GM19043 (cell line): ENCODE measurements at regions not wholly inside any gene's neighbourhood (a gene's known extent, or its start where the extent isn't known, plus 50 kb on each side); places are given as distances from the start of the nearest gene placed in this dataset.

Experiments used
- ATAC-seq: cut with Tn5 transposase; IDR thresholded peaks from one replicate; pipeline ENCODE4 v1.9.1; 2021; ENCODE audit warnings: low read depth; ENCODE audit not compliant: unreplicated experiment

DNA sequence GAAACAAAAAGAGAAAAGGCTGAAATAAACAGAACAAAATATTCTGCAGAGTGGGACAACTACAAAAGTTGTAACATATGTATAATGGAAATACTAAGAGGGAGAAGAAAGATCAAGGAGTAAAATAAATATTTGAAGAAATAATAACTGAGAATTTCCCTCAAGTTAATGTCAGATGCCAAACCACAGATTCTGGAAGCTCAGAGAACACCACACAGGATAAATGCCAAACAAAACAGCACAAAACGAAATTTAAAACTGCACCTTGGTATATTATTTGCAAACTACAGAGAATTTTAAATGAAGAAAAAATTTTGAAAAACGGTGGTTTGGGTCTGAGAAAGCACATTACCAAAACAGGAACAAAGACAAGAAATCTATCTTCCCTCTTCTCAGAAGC is 1588.9 kb upstream of the TMEFF2 start:
- no peak for ATAC-seq

DNA sequence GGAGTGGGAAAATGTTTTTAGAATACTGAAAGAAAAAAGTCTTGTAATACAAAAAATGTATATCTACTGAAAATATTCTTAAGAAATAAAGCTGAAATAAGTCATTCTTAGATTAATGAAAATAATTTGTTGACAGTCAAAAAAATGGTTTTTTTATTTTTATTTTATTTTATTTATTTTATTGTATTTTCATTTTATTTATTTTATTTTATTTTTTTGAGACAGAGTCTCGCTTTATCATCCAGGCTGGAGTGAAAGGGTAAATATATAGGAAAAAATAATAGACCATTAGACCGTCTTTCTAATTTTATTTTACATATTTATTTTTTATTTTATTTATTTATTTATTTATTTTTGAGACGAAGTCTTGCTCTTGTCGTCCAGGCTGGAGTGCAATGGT is 1583.6 kb upstream of the TMEFF2 start:
- no peak for ATAC-seq

DNA sequence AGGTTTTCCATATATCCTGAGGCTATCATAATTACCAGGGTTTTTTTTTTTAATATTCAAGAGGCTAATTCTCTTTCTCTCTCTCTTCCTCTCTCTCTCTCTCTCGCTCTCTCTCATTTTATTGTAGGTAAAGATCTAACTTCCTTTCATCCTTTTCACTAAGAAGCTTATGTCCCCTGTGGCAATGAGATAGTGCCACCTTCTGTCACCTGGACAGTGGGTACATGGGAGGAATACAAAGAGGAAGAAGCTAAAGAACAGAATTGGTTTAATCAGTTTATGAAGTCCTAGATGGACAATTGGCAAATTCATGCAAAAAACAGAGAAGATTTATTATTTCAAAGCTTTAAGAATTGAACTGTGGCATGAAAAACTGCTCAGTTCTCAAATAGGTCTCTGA is 1582.3 kb upstream of the TMEFF2 start:
- no peak for ATAC-seq

DNA sequence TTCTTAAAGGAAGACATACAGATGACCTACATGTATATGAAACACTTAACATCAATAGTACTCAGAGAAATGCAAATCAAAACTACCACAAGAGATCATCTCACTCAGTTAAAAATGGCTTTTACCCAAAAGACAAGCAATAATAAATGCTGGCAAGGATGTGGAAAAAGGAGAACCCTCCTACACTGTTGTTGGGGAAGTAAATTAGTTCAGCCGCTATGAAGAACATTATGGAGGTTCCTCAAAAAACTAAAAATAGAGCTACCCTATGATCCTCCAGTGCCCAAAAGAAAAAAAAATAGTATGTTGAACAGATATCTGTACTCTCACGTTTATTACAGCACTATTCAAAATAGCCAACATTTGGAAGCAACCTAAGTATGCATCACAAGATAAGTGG is 1579.4 kb upstream of the TMEFF2 start:
- no peak for ATAC-seq

DNA sequence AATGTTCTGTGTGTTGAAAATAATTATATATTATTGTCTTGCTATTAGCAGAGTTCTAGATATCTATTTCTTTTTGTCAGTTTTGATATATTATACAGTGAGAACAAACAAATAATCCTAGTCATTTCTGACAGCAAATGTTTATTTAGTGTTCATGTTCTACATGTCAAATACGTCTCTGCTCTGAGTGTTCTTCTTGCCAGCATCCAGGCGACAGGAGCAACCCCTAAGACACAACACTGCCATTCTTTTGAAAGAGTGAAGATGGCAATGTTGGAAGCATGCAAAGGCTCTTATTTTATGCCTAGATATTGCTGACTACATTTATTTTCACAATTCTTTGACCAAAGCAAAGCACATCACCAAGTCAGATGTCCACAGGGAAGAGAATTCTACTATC is 1556.6 kb upstream of the TMEFF2 start:
- no peak for ATAC-seq

DNA sequence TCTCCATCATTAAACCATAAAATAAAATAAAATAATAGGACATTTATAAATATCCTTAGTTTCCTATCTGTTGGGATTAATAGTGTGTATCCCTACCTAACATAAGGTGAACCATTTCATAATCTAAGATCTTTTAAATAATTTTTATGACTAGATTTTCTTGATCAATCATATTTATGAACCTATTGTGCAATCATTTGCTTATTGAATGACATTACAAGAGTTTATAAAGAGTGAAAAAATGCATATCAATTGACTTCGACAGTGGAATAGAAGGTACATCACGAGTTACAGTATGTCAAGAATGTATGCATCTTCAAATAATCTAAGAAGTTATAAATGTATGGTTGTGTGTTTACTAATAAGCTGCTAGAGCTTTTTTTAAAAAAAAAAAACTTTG is 1554.8 kb upstream of the TMEFF2 start:
- ATAC-seq: no peak

DNA sequence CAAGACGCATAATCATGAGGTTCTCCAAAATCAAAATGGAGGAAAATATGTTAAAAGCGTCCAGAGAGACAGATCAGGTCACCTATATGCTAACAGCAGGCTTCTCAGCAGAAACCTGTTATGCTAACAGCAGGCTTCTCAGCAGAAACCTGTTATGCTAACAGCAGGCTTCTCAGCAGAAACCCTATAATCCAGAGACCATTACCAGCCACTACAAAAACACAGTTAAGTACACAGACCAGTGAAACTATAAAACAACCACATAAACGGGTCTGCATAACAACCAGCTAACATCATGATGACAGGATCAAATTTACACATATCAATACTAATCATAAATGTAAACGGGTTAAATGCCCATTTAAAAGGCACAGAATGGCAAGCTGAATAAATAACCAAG is 1548.4 kb upstream of the TMEFF2 start:
- no peak for ATAC-seq

DNA sequence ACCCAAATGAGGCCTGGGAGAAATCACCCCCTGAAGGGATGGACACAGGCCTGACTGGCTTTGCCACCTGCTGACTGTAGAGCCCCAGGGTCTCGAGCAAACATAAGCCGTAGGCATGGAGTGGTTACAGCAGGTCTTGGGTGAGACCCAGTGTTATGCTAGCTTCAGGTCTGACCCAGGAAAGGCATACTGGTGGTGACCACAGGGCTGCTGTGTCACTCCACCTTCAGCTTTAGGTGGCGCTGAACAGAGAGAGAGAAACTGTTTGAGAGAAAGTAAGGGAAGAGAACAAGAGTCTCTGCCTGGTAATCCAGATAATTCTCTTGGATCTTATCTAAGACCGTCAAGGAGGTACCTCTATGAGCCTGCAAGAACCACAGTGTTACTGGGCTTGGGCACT is 1544.2 kb upstream of the TMEFF2 start:
- ATAC-seq: no peak

DNA sequence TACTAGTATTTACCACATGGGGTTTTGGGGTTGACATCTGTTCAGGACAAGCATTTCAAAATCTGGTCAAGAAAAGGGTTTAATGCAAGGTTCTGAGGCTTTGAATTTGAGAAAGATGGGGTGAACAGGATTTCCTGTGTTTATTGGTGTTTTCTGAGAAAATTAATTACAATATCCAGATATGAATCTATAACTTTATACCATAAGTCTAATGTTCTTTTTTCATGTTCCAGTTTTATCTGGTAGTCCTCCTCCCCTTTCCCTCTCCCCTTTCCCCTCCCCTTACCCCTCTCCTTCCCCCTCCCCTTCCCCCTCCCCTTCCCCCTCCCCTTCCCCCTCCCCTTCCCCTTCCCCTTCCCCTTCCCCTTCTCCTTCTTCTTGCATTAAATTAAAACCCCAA is 1518.2 kb upstream of the TMEFF2 start:
- no peak for ATAC-seq

DNA sequence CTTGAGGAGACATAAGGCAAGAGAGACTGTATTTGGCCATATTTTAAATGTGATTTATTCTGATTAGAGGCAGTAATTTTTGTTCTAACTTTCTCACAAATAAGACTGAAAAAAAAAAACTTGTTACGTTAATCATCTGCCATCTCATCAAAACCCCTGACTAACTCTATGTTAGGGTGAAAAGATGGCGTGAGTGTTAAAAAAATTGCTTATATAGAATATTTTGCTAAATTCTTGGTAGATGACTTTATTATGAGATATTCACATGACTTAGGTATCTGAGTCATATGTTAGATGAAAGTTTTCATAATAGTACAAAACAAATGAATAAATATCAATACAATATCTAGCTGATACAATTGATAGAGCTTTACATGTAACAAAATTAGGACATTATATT is 1508.7 kb upstream of the TMEFF2 start:
- ATAC-seq: no peak

DNA sequence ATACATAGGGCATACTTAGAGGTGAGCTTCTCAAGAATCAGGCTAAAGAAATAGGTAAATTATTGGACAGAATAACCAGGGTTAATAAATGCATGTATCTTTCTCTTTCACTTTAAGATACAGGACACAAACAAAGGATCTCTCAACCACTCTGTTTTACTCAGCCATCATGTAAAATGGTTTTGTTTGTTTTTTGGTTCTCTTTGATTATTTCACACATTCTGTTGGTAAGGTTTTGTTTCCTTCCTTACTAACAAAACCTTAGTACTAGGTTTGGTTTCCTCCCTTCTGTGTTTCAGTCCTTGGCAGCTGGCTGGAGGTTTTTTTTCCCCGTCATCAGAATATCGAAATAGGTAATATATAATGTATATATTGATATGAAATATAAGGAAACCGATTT is 1506.8 kb upstream of the TMEFF2 start:
- no peak for ATAC-seq

DNA sequence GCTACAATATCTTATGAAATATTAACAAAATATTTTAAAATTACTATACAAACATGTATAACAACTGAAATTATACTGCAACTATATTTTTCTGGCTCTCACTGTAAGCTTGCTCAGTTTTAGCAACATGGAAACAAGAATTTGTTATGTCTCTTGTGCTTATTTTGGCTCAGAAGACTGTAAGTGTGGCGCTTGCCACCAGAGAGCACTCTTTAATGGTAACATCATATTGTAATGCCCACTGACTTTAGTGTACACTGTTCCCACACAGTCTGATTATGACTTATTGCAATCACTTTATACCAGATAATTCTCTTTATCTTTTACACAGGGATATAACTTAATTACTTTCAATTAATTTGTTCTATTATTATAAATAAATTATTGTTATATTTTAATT is 1500.6 kb upstream of the TMEFF2 start:
- no peak for ATAC-seq

DNA sequence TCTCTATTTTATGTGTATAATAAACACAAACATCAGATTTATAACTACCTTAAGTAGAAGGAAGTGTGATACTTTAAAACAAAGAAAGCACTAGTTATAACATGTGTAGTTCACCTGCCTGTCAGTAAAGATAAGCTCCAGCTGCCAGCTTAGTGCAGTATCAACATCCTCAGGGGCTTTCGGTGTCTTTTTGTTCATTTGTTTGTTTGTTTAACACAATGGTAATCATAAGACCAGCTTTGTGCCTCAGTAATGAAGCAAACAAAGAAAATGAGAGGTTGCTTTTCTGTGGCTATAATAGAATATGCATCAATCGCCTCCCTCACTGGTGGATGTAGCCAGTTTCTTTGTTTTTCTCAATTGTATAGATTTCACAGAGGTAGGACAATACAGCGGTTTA is 1499.0 kb upstream of the TMEFF2 start:
- ATAC-seq: no peak

DNA sequence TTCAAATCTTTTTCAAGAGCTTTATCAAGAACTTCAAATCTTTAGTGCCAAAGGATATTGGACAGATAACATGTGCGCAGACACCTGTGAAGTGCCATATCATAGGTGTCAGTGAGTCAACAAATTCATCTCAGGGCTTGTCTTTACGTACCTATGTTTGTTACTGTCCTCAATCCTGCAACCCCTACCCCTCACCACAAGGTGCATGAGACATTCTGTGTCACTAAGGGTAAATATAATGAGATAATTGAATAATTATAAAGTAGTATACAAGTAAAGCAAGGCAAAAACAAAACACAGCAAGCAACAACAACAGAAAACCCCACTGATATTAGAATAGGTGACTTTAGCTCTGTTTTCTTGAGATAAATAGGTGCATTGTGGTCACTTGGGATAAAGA is 1495.8 kb upstream of the TMEFF2 start:
- ATAC-seq: no peak

DNA sequence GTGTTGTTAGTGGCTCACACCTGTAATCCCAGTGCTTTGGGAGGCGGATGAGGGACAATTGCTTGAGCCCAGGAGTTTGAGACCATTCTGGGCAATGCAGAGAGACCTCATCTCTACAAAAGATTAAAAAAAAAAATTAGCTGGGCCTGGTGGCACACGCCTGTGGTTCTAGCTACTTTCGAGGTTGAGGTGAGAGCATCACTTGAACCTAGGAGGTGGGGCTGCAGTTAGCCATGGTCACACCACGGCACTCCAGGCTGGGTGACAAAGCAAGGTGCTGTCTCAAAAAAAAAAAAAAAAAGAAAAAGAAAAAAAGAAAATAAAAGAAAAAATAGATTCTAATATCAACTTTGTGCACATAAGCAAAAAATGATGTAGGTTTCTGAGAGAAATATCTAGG is 1492.5 kb upstream of the TMEFF2 start:
- no peak for ATAC-seq

DNA sequence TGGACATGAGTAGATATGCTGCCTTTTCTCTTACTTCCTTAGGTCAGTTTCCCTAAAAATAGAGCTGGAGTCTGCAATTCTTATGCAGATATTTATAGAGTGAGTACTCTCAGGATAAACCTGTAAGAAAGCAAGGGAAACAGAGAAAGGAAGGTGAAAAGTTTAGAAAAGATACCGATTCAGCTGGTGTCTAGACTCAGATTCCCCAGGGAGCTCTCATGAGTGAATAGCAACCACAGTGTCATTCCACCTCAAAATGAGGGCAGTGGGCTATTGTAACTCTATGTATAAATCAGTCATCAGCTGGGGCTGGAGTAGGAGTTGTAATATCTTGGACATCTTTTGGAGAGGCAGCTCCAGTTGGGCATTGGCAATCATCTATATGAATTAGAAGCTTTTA is 1485.1 kb upstream of the TMEFF2 start:
- no peak for ATAC-seq

DNA sequence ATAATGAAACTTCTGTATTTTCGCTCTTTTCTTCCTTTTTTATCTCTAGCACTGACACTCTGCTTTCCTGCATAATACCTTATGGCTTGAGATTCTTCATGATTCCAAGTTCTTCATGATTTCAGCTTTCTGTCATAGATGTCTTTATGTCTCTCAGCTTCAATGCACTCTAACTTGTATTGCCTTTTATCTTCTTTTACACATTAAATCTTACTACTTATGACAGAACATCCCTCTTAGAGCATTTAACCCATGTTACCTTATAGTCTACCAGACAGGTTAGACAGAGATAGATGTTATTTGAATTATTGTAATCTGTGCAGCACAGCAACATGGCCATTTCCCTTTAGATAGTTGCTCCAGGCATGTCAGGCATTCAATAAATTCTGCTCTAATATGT is 1475.7 kb upstream of the TMEFF2 start:
- ATAC-seq: no peak

DNA sequence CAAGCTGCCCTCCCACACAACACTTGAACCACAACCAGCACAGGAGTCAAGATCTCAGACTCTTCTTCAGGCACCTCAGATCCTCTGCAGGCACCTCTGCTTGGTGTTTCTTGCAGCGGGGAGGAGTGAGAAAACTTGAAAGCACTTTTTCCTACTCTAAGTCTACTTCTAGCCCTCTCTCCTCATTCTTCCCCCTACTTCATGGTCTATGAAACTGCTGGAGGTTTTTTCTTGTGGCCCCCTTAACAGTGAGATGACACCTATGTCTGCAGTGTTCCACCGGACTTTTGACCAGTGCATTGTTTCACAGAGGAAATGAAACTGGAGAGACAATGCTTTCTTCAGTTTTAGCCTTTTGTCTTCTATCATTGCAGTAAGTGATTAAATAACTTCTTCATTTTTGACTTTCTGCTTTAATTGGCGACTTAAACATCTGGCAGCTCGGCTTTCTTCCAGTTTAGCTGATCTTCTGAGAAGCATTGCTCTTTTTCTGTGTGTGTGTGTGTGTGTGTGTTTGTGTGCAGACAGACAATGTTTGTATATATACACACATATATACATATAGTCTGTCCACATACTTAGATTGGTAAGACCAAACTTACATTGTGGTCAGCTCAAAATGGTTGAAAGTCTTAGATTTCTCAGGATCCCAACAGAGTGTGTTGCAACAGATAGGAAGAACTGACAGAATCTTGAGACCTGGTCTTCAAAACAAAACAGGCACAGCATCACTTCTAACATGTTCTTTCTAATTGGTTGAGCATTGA is 1474.0 kb upstream of the TMEFF2 start:
- ATAC-seq: no peak

DNA sequence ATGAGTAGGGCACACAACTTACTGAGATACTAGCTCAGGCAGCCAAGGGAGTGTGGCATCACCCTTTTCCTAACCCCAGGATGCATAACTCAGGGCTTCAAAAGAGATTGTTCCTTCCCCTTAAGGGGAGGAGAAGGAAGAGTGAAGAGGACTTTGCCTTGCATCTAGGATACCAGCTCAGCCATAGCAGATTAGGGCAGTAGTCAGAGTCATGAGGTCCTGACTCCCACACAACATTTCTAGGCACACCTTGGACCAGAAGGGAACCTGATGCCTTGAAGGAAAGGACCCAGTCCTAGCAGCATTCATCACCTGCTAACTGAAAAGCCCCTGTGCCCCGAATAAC is 1433.2 kb upstream of the TMEFF2 start:
- ATAC-seq: no peak

DNA sequence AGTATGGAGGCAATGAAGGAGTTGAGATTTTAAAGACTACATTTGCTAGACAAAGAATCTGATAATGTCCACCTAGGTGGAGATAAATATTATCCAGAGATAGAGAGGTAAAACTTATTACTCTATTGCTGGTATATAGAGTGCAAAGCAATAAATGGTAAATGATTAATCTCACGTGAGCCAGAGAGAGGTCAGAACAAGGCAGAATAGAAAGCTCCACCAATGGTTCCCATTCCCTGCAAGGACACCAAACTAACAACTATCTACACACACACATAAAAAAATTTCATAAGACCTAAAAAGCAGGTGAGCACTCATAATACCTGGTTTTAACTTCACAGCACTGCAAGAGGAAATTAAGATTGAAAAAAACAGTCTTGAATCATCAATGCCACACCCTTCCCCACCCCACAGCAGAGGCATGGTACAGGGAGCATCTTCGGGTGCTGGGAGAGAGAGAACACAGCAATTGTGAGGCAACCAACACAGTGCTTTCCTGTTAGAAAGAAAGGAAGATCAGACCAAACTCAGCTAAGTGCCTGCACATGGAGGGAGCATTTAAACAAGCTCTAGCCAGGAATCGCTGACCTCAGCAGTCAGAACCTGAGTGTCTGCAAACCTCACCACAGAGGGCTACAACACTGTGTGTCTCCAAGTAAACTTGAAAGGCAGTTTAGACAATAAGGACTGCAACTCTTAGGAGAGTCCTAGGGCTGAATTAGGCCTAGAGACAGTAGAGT is 1432.6 kb upstream of the TMEFF2 start:
- no peak for ATAC-seq

DNA sequence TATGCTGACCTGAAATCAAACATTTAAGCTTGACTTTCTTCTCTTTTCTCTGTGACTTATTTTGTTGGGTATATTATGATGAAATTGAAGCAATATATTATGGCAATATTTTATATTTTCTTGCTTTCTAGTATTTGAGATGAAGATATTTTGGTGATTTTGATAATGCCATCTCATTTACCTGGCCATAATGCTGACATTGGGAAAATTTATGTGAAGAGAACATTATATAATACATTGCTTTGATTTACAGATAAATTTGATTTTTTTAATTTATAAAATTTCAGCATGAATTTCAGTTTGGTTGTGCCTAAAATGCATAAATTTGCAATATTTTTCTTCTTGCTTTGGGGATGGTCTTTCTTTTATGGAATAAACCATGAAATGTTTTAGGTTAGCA is 1413.7 kb upstream of the TMEFF2 start:
- ATAC-seq: no peak

DNA sequence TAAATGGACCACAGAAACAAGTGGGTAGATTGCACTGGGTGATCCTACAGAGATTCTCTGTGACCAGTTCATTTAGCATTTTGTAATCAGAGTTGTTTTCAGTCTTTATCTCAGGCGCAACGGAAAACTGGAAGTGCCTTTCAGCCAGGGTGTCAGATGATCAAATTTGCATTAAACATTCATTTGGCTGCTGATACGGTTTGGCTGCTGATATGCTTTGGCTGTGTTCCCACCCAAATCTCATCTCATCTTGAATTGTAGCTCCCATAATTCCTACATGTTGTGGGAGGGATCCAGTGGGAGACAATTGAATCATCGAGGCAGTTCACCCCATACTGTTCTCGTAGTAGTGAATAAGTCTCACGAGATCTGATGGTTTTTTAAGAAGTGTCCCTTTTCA is 1396.1 kb upstream of the TMEFF2 start:
- no peak for ATAC-seq
